Loucy (cell line): ENCODE measurements at regions not wholly inside any gene's neighbourhood (a gene's known extent, or its start where the extent isn't known, plus 50 kb on each side); places are given as distances from the start of the nearest gene placed in this dataset.

Source experiments
- CTCF ChIP-seq: fragments of 200-600 bp; sonication (generic); conservative IDR thresholded peaks from 2 replicates; pipeline ENCODE4 v1.5.1; 2014; ENCODE audit warnings: mild to moderate bottlenecking, antibody characterized with exemption, low read length
- EZH2phosphoT487 ChIP-seq: fragments of 200-600 bp; IDR thresholded peaks from 2 replicates; pipeline ENCODE4 v1.6.1; 2018; ENCODE audit warnings: antibody characterized with exemption, mild to moderate bottlenecking, moderate library complexity, borderline replicate concordance

- TF ChIP-seq CTCF (no peak), EZH2phosphoT487 (no peak)
These were observed 375.9 kb downstream of the BTG1 start for GRCh38 chr12:91769736-91770135.
